ENCODE measurements at regions not wholly inside any gene's neighbourhood (a gene's known extent, or its start where the extent isn't known, plus 50 kb on each side); places are given as distances from the start of the nearest gene placed in this dataset.

DNA sequence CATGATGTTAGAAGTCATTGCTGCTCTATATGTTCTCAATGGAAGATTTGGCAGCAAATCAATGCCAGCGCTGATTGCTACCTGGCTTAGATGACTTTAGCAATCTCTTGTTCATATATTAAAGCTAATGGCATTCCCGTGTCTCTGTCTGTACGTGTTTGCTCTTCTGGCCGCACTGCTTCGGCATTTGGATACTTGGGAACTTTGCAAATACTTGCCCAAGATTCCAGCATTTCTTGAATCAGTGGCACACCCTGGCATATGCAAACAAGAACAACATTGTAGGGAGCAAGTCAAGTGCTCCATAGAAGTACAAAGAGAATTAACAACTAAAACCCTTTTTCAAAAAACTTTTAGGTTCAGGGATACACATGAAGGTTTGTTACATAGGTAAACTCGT lies 128.9 kb upstream of the TMEM164 start:
- Histone ChIP-seq H3K27ac (ENCODE audit: control insufficient read depth, insufficient read depth, low read length) (peak overlapping the region; percentile 48), H3K4me1 (ENCODE audit: control insufficient read depth, extremely low read depth, insufficient read depth, low read length) (peaks cover 11% of the 10 kb centered on the region), H3K79me2 (ENCODE audit: control insufficient read depth, insufficient read depth, low read length) (no peaks in the 10 kb centered on the region), H3K4me2 (ENCODE audit: control insufficient read depth, extremely low read depth, insufficient read depth, low read depth, low read length) (peak overlapping the region; percentile 62), H3K9ac (ENCODE audit: control insufficient read depth, extremely low read depth, insufficient read depth, low read length) (no peak overlapping the region), H3K9me1 (ENCODE audit: control insufficient read depth, extremely low read depth, insufficient read depth, low read length) (no peaks in the 10 kb centered on the region), H3K36me3 (ENCODE audit: control insufficient read depth in 2 of 2, extremely low read depth in 1 of 2, insufficient read depth in 2 of 2, low read length in 2 of 2) (no peaks in the 10 kb centered on the region), H3K9me3 (ENCODE audit: control insufficient read depth, low read depth, low read length) (no peaks in the 10 kb centered on the region), H3K27me3 (ENCODE audit: control insufficient read depth, extremely low read depth, insufficient read depth, low read length) (no peaks in the 10 kb centered on the region), H2AFZ (ENCODE audit: control insufficient read depth, low read length) (peak overlapping the region; percentile 16), H3K4me3 (ENCODE audit: control insufficient read depth in 2 of 3, extremely low read depth in 1 of 3, insufficient read depth in 2 of 3, low read depth in 1 of 3, low read length in 3 of 3) (no peak overlapping the region), H4K20me1 (ENCODE audit: control insufficient read depth, extremely low read depth, insufficient read depth, low read length) (no peaks in the 10 kb centered on the region)
- FAIRE-seq = peak; percentile 58
- DNase-seq (ENCODE audit: low read depth, low spot score) = peak; percentile 28
- dilution Hi-C loops (cut with MboI; ENCODE audit: extremely low pct_ligation_motif_present, low sequenced_read_pairs) = no loop called here
- no peak for TF ChIP-seq EZH2 (IDR thresholded peaks at IDR 0.05; ENCODE audit: low read length)
- TF ChIP-seq, protein P1, sequence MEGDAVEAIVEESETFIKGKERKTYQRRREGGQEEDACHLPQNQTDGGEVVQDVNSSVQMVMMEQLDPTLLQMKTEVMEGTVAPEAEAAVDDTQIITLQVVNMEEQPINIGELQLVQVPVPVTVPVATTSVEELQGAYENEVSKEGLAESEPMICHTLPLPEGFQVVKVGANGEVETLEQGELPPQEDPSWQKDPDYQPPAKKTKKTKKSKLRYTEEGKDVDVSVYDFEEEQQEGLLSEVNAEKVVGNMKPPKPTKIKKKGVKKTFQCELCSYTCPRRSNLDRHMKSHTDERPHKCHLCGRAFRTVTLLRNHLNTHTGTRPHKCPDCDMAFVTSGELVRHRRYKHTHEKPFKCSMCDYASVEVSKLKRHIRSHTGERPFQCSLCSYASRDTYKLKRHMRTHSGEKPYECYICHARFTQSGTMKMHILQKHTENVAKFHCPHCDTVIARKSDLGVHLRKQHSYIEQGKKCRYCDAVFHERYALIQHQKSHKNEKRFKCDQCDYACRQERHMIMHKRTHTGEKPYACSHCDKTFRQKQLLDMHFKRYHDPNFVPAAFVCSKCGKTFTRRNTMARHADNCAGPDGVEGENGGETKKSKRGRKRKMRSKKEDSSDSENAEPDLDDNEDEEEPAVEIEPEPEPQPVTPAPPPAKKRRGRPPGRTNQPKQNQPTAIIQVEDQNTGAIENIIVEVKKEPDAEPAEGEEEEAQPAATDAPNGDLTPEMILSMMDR (optimal IDR thresholded peaks at IDR 0.05 in 1 of 3, IDR thresholded peaks at IDR 0.05 in 1 of 3, conservative IDR thresholded peaks at IDR 0.05 in 1 of 3; ENCODE audit: extremely low read depth in 1 of 3, insufficient read depth in 2 of 3, low read length in 3 of 3) = no peak

DNA sequence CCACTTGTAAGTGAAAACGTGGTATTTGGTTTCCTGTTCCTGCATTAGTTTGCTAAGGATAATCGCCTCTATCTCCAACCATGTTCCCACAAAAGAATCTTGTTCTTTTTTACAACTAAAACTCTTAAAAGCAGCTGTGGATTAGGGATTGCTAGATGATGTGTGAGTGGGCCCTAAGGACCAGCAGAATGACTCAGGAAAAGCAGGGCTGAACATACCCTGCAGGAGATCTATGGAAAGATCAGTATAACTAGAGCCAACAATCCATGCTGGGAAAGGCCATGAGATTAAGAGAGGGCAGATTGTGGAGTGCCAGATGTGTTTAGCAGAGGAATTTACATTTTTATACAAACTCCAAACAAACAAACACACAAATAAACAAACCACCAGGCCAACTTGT lies 128.4 kb upstream of the TMEM164 start:
- FAIRE-seq (no peak), DNase-seq (ENCODE audit: low read depth, low spot score) (no peak)
- H3K4me1 ChIP-seq (ENCODE audit: control insufficient read depth, extremely low read depth, insufficient read depth, low read length) = peaks cover 11% of the 10 kb centered on the region
- no peaks in the 10 kb centered on the region for H3K9me3 ChIP-seq (ENCODE audit: control insufficient read depth, low read depth, low read length)
- peak overlapping the region; percentile 46 for H2AFZ ChIP-seq (ENCODE audit: control insufficient read depth, low read length)
- H3K36me3 ChIP-seq (ENCODE audit: control insufficient read depth in 2 of 2, extremely low read depth in 1 of 2, insufficient read depth in 2 of 2, low read length in 2 of 2) = no peaks in the 10 kb centered on the region
- H3K27me3 ChIP-seq (ENCODE audit: control insufficient read depth, extremely low read depth, insufficient read depth, low read length) = no peaks in the 10 kb centered on the region
- H3K79me2 ChIP-seq (ENCODE audit: control insufficient read depth, insufficient read depth, low read length) = no peaks in the 10 kb centered on the region
- no peak overlapping the region for H3K9ac ChIP-seq (ENCODE audit: control insufficient read depth, extremely low read depth, insufficient read depth, low read length)
- H3K4me3 ChIP-seq (ENCODE audit: control insufficient read depth in 2 of 3, extremely low read depth in 1 of 3, insufficient read depth in 2 of 3, low read depth in 1 of 3, low read length in 3 of 3) = no peak overlapping the region
- TF ChIP-seq, protein P1 (optimal IDR thresholded peaks at IDR 0.05 in 1 of 3, IDR thresholded peaks at IDR 0.05 in 1 of 3, conservative IDR thresholded peaks at IDR 0.05 in 1 of 3; ENCODE audit: extremely low read depth in 1 of 3, insufficient read depth in 2 of 3, low read length in 3 of 3) = no peak
- TF ChIP-seq EZH2 (IDR thresholded peaks at IDR 0.05; ENCODE audit: low read length) = no peak
- H3K4me2 ChIP-seq (ENCODE audit: control insufficient read depth, extremely low read depth, insufficient read depth, low read depth, low read length) = peak overlapping the region; percentile 62
- dilution Hi-C loops (cut with MboI; ENCODE audit: extremely low pct_ligation_motif_present, low sequenced_read_pairs) = no loop called here
- H4K20me1 ChIP-seq (ENCODE audit: control insufficient read depth, extremely low read depth, insufficient read depth, low read length) = no peaks in the 10 kb centered on the region
- peak overlapping the region; percentile 48 for H3K27ac ChIP-seq (ENCODE audit: control insufficient read depth, insufficient read depth, low read length)
- no peaks in the 10 kb centered on the region for H3K9me1 ChIP-seq (ENCODE audit: control insufficient read depth, extremely low read depth, insufficient read depth, low read length)

All from keratinocyte (primary cell).